ENCODE measurements at regions not wholly inside any gene's neighbourhood (a gene's known extent, or its start where the extent isn't known, plus 50 kb on each side); places are given as distances from the start of the nearest gene placed in this dataset.
"Not testable (repeated sequence)": the region's sequence is repeated elsewhere in the genome, so short reads cannot be mapped to it uniquely, and the experiment has no call there.

DNA sequence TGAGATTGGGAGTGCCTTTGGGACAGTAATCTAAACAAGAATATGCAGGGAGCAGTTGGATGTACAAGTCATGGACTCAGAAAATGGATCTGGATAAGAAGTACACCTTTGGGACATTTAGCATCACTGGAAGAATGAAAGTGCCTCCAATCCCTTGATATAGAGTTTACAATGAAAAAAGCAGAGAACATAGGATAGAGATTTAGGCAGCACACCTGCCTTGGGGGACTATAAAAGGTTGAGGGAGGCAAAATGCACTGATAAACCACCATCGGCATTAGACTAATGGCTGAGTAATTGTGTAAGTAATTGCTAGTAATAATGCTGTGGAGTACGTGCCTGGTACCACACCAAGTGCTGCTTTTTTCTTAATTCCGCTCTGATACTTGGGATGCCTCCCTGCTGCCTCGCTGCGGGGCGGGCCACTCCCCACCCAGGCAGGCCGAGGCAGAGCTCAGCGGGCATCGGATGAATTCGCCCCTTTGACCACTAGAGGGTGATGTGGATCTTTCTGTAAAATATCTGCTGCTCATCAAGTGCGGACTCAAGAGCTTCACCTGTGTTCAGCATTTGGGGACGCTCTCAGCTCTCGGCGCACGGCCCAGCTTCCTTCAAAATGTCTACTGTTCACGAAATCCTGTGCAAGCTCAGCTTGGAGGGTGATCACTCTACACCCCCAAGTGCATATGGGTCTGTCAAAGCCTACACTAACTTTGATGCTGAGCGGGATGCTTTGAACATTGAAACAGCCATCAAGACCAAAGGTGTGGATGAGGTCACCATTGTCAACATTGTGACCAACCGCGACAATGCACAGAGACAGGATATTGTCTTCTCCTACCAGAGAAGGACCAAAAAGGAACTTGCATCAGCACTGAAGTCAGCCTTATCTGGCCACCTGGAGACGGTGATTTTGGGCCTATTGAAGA lies 99.9 kb downstream of the ANKRD18B start:
- DNase-seq (ENCODE audit: low read depth) = peak; percentile 52

- not testable (repeated sequence) for DNase-seq (ENCODE audit: low read depth)
These were observed 104.3 kb downstream of the ANKRD18B start for GRCh38 chr9:33628318-33628717.

DNA sequence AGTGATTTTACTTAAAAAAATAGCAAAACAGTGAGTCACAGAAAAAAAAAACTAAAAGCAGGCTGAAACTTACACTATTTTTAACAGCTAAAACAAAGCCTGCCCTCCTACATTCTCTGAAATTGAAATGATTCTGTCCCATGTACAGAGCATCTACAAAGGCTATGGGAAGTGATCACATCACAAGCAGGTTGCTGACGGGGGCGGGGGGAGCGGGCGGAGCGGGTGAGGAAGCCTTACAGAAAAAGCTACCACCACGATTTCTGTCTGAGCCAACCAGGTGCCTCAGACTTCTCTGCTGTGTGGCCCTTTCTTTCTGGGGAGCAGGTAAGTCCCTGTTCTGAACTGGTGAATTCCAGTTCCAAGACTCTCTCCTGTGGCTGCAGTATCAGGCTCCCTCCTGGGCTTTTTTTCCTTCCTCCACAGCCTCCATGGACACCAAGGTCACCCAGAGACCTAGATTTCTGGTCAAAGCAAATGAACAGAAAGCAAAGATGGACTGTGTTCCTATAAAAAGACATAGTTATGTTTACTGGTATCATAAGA lies 104.9 kb downstream of the ANKRD18B start:
- no peak for DNase-seq (ENCODE audit: low read depth)

DNA sequence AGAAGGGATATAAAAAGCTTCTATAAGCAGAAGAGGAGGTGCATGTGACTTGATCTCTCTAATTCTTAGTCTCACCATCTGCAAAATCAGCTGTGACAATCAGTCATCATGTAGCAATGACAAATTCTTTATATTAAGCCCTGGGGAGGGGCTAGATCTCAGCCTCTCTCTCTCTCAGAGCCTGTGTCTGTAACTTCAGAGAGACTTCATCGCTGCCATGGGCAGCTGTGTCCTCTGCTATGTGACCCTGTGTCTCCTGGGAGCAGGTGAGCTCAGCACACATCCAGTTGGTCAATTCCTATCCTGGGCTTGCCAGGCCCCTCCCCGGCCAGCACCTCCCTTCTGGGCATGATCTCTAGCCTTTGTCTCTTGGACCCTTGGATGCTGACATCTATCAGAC lies 109.6 kb downstream of the ANKRD18B start:
- DNase-seq (ENCODE audit: low read depth) = no peak

DNA sequence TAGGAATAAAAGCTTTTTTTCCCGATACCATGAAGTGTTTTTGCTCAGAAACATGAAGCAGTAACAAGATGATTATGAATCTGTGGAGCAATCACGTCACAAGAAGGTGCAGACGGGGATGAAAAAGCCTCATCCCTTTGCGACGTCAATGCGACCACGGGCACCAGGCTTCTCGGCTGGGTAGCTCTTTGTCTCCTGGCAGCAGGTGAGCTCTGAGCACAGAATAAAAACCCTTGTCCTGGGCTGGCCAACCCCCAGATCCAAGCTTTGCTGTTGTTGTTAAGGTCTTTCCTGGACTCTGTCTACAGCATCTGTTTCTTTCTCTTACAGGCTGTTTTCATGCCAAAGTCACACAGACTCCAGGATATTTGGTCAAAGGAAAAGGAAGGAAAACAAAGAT lies 113.8 kb downstream of the ANKRD18B start:
- no peak for DNase-seq (ENCODE audit: low read depth)

DNA sequence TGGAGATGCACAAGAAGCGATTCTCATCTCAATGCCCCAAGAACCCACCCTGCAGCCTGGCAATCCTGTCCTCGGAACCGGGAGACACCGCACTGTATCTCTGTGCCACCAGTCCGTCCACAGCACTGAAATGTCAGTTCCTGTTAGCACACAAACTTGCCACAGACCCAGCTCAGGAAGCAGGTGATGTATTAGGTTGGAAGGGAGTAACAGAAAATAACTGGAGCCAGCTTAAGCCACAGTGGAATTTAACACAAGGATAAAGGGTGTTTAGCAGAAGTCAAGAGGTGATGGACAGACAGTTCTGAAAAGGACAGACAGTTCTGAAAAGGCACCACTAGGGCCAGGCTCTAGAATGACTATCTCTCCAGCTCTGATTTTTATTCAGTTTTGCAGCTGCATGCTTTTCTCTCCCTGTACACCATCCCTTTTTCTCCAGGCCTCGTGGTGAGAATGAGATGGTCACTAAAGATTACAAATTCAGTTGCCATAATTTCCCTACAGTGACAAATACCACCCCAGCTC lies 114.4 kb downstream of the ANKRD18B start:
- no peak for DNase-seq (ENCODE audit: low read depth)

DNA sequence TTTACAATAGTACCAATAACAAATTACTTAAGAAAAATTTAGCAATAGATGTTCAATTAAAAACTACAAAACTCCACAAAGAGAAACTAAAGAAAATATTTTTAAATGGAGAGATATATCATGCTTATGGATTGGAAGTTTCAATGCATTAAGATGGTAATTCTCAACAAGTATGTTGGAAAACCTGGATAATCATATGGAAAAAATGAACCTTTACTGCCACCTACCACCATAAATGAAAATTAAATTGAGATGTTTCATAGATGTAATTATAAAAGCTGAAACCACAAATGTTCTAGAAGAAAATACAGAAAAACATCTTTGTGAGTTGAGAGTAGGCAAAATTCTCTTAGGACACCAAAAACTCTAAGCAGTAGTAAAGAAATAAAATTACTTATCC lies 121.7 kb downstream of the ANKRD18B start:
- no peak for DNase-seq (ENCODE audit: low read depth)

- DNase-seq (ENCODE audit: low read depth) = no peak
These were observed 125.4 kb downstream of the ANKRD18B start for GRCh38 chr9:33649463-33649862.

GRCh38 chr9:33651125-33651524 lies 127.1 kb downstream of the ANKRD18B start:
- no peak for DNase-seq (ENCODE audit: low read depth)

DNA sequence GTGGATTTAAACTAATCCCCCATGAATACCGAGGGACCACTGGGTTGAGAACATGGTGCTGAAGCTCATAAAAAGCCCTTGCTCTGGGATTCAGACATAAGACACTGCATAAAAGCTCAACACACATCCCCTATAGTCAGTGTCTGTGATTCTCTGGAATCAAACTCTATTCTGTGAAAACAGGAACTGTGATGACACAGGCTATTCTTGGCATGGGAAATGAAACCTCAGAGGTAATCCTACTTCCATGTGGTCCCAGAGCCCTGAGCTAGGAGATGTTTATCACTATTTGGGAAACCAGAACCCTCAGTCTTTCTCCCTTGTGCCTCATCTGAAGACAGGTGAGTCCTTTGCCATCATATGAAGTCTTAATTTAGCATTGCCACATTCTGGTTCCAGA lies 135.4 kb upstream of the PRSS3 start:
- no peak for DNase-seq (ENCODE audit: low read depth)

DNA sequence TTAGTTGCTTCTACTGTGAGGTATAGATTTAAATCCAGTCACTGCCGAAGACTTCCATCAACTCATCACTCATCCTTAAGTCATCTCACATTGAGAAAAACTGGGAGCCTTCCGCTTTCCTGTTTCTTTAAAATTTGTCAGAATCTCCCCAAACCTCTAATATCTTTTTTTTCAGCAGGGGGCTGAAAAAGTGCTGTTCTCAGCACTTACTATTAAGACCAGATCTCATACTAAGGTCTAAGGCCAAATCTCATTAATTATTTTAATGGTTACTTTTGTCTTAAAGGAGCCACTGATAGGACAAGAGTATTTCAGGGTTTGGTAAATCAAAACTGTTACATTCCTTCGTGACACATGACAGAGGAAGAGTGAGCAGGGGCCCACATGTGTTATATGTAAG lies 134.6 kb upstream of the PRSS3 start:
- no peak for DNase-seq (ENCODE audit: low read depth)

DNA sequence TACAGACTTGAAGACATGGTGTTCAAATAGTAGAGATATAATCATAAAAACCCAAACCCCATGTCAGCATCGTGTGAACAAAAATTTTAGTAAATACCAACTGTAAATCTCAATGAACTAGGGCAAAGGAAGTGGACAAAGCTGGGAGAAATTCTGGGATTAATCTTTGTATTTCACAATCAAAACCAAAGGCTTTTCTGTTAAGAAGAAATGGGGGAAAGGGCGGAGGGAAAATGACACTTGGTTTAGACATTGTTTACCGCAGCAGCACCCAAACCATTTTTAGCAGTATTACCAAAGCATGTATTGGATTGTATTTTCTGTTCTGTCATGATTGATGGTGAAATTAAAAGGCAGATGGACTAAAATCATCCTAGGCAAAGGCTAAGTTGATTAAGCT lies 134.2 kb upstream of the PRSS3 start:
- DNase-seq (ENCODE audit: low read depth) = no peak

DNA sequence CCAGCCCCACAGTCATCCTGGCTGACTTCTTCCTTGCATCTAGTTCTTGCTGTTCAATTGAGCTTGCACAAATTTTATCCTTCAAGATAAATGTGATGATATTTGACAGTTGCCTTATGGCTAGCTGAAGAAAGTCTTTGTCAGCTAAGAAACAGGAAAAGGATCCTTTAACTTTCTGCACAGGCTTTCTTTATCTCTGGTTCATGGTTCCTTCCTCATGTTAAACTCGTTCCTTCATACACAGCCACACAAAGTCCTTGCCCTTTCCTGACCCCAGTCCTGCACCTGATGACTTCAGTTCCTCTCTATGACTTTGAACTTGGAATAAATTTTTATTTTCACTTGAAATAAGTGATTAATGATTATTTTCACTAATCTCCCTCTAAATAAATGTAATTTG lies 132.5 kb upstream of the PRSS3 start:
- no peak for DNase-seq (ENCODE audit: low read depth)

- DNase-seq (ENCODE audit: low read depth) = not testable (repeated sequence)
These were observed 119.1 kb upstream of the PRSS3 start for GRCh38 chr9:33676194-33676745.

GRCh38 chr9:33676746-33677505 lies 118.4 kb upstream of the PRSS3 start:
- DNase-seq (ENCODE audit: low read depth) = peak; percentile 17

DNA sequence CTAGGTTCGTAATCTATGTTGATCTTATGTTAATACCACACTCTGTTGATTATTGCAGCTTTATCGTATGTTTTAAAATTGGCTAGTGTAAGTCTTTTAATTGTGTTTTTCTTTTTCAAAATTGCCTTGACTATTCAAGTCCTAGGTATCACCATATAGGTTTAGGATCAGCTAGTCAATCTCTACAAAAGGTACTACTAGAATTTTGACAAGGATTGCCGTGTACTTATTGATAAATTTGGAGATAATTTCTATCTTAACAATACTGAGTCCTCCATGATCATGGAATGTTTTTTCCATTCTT lies 117.9 kb upstream of the PRSS3 start:
- no peak for DNase-seq (ENCODE audit: low read depth)

- DNase-seq (ENCODE audit: low read depth) = no peak
These were observed 117.4 kb upstream of the PRSS3 start for GRCh38 chr9:33677961-33678360.

DNA sequence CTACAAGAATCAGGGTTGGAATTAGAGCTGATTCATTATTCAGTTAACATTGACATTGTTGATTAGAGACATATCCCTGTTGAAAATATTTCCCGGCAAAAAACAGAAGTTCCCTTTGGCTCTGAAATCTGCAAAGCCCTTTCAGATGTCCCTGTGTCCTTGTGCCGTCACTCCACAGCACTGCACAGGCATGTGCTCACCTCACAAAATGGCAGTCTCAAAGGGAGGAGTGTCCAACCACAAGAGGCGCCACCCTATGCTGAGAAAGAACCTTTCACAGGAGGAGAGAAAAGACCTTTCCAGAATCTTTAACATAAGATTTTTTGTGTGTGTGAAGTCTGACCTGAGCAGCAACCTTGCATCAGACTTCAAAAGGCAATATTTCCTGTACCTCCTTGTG lies 112.8 kb upstream of the PRSS3 start:
- no peak for DNase-seq (ENCODE audit: low read depth)

- no peak for DNase-seq (ENCODE audit: low read depth)
These were observed 110.5 kb upstream of the PRSS3 start for GRCh38 chr9:33684831-33685230.

GRCh38 chr9:33686942-33687341 lies 108.4 kb upstream of the PRSS3 start:
- no peak for DNase-seq (ENCODE audit: low read depth)

- DNase-seq (ENCODE audit: low read depth) = no peak
These were observed 107.6 kb upstream of the PRSS3 start for GRCh38 chr9:33687779-33688178.

GRCh38 chr9:33690143-33690933 lies 105.0 kb upstream of the PRSS3 start:
- no peak for DNase-seq (ENCODE audit: low read depth)

Data from activated T-cell treated with anti-CD3 and anti-CD28 coated beads for 48 hours (primary cell).